ENCODE measurements at regions not wholly inside any gene's neighbourhood (a gene's known extent, or its start where the extent isn't known, plus 50 kb on each side); places are given as distances from the start of the nearest gene placed in this dataset.
"Not testable (repeated sequence)": the region's sequence is repeated elsewhere in the genome, so short reads cannot be mapped to it uniquely, and the experiment has no call there.

- TF ChIP-seq SMAD9 (CRISPR knock-in tag; IDR thresholded peaks at IDR 0.05) (no peak), ZNF775 (CRISPR knock-in tag; IDR thresholded peaks at IDR 0.05; ENCODE audit: borderline replicate concordance) (no peak)
Measured at GRCh38 chr12:103024650-103025049, 67.2 kb downstream of the ASCL1 start (continued).

- H3K27ac ChIP-seq (ENCODE audit: extremely low read length, insufficient read depth, low read length); BruUV-seq (replicated peaks); ATAC-seq; intact Hi-C loops (cut with micrococcal nuclease; ENCODE audit: unreplicated experiment); H3K4me3 ChIP-seq (replicated peaks in 1 of 3; ENCODE audit: insufficient read depth in 1 of 3, low read depth in 2 of 3, low read length in 3 of 3); H3K4me1 ChIP-seq (ENCODE audit: insufficient read depth, low read length); DNase-seq (ENCODE audit: low spot score); H3K9ac ChIP-seq (ENCODE audit: insufficient read depth, low read depth, low read length); POLR2A ChIA-PET; H3K9me3 ChIP-seq (ENCODE audit: low read length); H3K27me3 ChIP-seq (ENCODE audit: control insufficient read depth in 1 of 2, insufficient read depth in 2 of 2, low read length in 2 of 2); H3K36me3 ChIP-seq (replicated peaks in 1 of 2; ENCODE audit: control insufficient read depth in 1 of 2, insufficient read depth in 2 of 2, low read length in 2 of 2); in situ Hi-C loops (cut with HindIII; ENCODE audit: extremely low pct_ligation_motif_present, low pct_unique_long_range_greater_than_20kb); CTCF ChIA-PET (ENCODE audit: low intra/inter-chr PET ratio, low total read pairs); FAIRE-seq; H4K20me1 ChIP-seq (ENCODE audit: insufficient read depth, low read length); H2AFZ ChIP-seq (ENCODE audit: low read length); H3K4me2 ChIP-seq (ENCODE audit: low read depth, low read length); H3K79me2 ChIP-seq (ENCODE audit: insufficient read depth, low read length): not testable (repeated sequence)
- WGBS (ENCODE audit: low lambda C conversion rate): no CpG with 5 or more reads among the region's 3 CpGs
Measured at GRCh38 chr12:103026643-103027042, 69.2 kb downstream of the ASCL1 start.

- H3K36me3 ChIP-seq (replicated peaks in 1 of 2; ENCODE audit: control insufficient read depth in 1 of 2, insufficient read depth in 2 of 2, low read length in 2 of 2): no peaks in the 10 kb centered on the region
- ATAC-seq (no peak), FAIRE-seq (no peak), DNase-seq (ENCODE audit: low spot score) (no peak)
- BruUV-seq (replicated peaks): no TSS peak
- H2AFZ ChIP-seq (ENCODE audit: low read length): no peak overlapping the region
- intact Hi-C loops (cut with micrococcal nuclease; ENCODE audit: unreplicated experiment): no loop called here
- H3K4me3 ChIP-seq (replicated peaks in 1 of 3; ENCODE audit: insufficient read depth in 1 of 3, low read depth in 2 of 3, low read length in 3 of 3): no peak overlapping the region
- no peaks in the 10 kb centered on the region for H4K20me1 ChIP-seq (ENCODE audit: insufficient read depth, low read length)
- H3K9ac ChIP-seq (ENCODE audit: insufficient read depth, low read depth, low read length): no peak overlapping the region
- in situ Hi-C loops (cut with HindIII; ENCODE audit: extremely low pct_ligation_motif_present, low pct_unique_long_range_greater_than_20kb): no loop called here
- H3K27me3 ChIP-seq (ENCODE audit: control insufficient read depth in 1 of 2, insufficient read depth in 2 of 2, low read length in 2 of 2): no peaks in the 10 kb centered on the region; a peak in 1 of 5 replicates
- POLR2A ChIA-PET: no interaction called here
- no peaks in the 10 kb centered on the region for H3K79me2 ChIP-seq (ENCODE audit: insufficient read depth, low read length)
- H3K27ac ChIP-seq (ENCODE audit: extremely low read length, insufficient read depth, low read length): no peak overlapping the region
- no peaks in the 10 kb centered on the region for H3K4me1 ChIP-seq (ENCODE audit: insufficient read depth, low read length)
- no peak overlapping the region for H3K4me2 ChIP-seq (ENCODE audit: low read depth, low read length)
- H3K9me3 ChIP-seq (ENCODE audit: low read length): no peaks in the 10 kb centered on the region
- CTCF ChIA-PET (ENCODE audit: low intra/inter-chr PET ratio, low total read pairs): no interaction called here
- WGBS (ENCODE audit: low lambda C conversion rate): 7% methylated on average over 6 of the region's 6 CpGs
- no peak for TF ChIP-seq NFIC (IDR thresholded peaks at IDR 0.05; ENCODE audit: low read length)
- TF ChIP-seq SKIL (CRISPR knock-in tag; IDR thresholded peaks at IDR 0.05; ENCODE audit: borderline replicate concordance): no peak
- TF ChIP-seq, protein P1, sequence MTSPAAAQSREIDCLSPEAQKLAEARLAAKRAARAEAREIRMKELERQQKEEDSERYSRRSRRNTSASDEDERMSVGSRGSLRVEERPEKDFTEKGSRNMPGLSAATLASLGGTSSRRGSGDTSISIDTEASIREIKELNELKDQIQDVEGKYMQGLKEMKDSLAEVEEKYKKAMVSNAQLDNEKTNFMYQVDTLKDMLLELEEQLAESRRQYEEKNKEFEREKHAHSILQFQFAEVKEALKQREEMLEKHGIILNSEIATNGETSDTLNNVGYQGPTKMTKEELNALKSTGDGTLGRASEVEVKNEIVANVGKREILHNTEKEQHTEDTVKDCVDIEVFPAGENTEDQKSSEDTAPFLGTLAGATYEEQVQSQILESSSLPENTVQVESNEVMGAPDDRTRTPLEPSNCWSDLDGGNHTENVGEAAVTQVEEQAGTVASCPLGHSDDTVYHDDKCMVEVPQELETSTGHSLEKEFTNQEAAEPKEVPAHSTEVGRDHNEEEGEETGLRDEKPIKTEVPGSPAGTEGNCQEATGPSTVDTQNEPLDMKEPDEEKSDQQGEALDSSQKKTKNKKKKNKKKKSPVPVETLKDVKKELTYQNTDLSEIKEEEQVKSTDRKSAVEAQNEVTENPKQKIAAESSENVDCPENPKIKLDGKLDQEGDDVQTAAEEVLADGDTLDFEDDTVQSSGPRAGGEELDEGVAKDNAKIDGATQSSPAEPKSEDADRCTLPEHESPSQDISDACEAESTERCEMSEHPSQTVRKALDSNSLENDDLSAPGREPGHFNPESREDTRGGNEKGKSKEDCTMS (CRISPR knock-in tag; conservative IDR thresholded peaks at IDR 0.05): no peak
- TF ChIP-seq U2AF2 (IDR thresholded peaks at IDR 0.05; ENCODE audit: low read depth, low read length): no peak
- TF ChIP-seq ZBTB44 (CRISPR knock-in tag; IDR thresholded peaks at IDR 0.05): no peak
Measured at GRCh38 chr12:103028881-103029639, 71.6 kb downstream of the ASCL1 start.
